PC-9 (cell line): ENCODE measurements at regions not wholly inside any gene's neighbourhood (a gene's known extent, or its start where the extent isn't known, plus 50 kb on each side); places are given as distances from the start of the nearest gene placed in this dataset.

Experiments used
- BruUV-seq: library from RNA; stranded (reverse); fragments of 400-500 nt; replicated peaks from 2 replicates; lab custom pipeline; 2021; lab: Mats Ljungman, UMichigan
- CTCF ChIA-PET: fragments of 300-600 bp; sonication (Branson Sonifier 250); formaldehyde crosslinking; loops from one replicate; lab custom pipeline; 2022; ENCODE audit warnings: antibody characterized with exemption; lab: Charles Lee
- POLR2A ChIA-PET: fragments of 300-600 bp; sonication (Branson Sonifier 250); formaldehyde crosslinking; loops from one replicate; lab custom pipeline; 2022; ENCODE audit warnings: antibody characterized with exemption; ENCODE audit not compliant: unreplicated experiment; lab: Charles Lee
- DNase-seq, 2 experiments: peaks; one replicate each; pipeline versions ENCODE4 v3.0.0 to v3.0.0-alpha.2; 2015 to 2022; ENCODE audit warnings: mixed read lengths in 1 of 2
- H2AFZ ChIP-seq: fragments of 200-600 bp; sonication (generic); 2 replicates; pipeline ENCODE4 v1.8.1; 2017; ENCODE audit warnings: antibody characterized with exemption
- H3F3A ChIP-seq: fragments of 200-600 bp; sonication (generic); 2 replicates; pipeline ENCODE4 v1.8.1; 2017; ENCODE audit warnings: antibody characterized with exemption, mild to moderate bottlenecking, low read depth; ENCODE audit not compliant: insufficient read depth
- H3K27ac ChIP-seq: fragments of 200-600 bp; sonication (generic); 2 replicates; pipeline ENCODE4 v1.6.1; 2016; ENCODE audit warnings: mixed run types
- H3K27me3 ChIP-seq: fragments of 200-600 bp; sonication (generic); 2 replicates; pipeline ENCODE4 v1.6.1; 2016; ENCODE audit warnings: low read depth, mixed run types; ENCODE audit not compliant: insufficient read depth
- H3K36me3 ChIP-seq: fragments of 200-600 bp; sonication (generic); 2 replicates; pipeline ENCODE4 v1.6.1; 2016; ENCODE audit warnings: low read depth, mixed run types
- H3K4me1 ChIP-seq: fragments of 200-600 bp; sonication (generic); replicated peaks from 2 replicates; pipeline ENCODE4 v1.6.1; 2016; ENCODE audit warnings: mixed run types; ENCODE audit not compliant: insufficient read depth
- H3K4me2 ChIP-seq: fragments of 200-600 bp; sonication (generic); 2 replicates; pipeline ENCODE4 v1.6.1; 2017; ENCODE audit warnings: mixed run types
- H3K4me3 ChIP-seq: fragments of 200-600 bp; sonication (generic); 2 replicates; pipeline ENCODE4 v1.6.1; 2016; ENCODE audit warnings: mixed run types
- H3K79me2 ChIP-seq: fragments of 200-600 bp; sonication (generic); 2 replicates; pipeline ENCODE4 v1.6.1; 2017; ENCODE audit warnings: low read depth, mixed run types
- H3K9me2 ChIP-seq: fragments of 200-600 bp; sonication (generic); 2 replicates; pipeline ENCODE4 v1.8.1; 2017; ENCODE audit warnings: mild to moderate bottlenecking; ENCODE audit not compliant: insufficient read depth
- H3K9me3 ChIP-seq: fragments of 200-600 bp; sonication (generic); 2 replicates; pipeline ENCODE4 v1.8.1; 2016; ENCODE audit warnings: low read depth; ENCODE audit not compliant: insufficient read depth
- H4K20me1 ChIP-seq: fragments of 200-600 bp; sonication (generic); 2 replicates; pipeline ENCODE4 v1.8.1; 2017; ENCODE audit not compliant: insufficient read depth
- CTCF ChIP-seq: fragments of 200-600 bp; sonication (generic); conservative IDR thresholded peaks from 2 replicates; pipeline ENCODE4 v1.6.1; 2017; ENCODE audit warnings: mixed run types, antibody characterized with exemption, mild to moderate bottlenecking, moderate library complexity
- EZH2 ChIP-seq: fragments of 200-600 bp; sonication (generic); IDR thresholded peaks from 2 replicates; pipeline ENCODE4 v1.8.0; 2017; ENCODE audit warnings: antibody characterized with exemption, low read depth
- intact Hi-C: fragments of 100-400 bp; cut with micrococcal nuclease; formaldehyde crosslinking; loops from one replicate; pipeline ENCODE4 v1.10.0; 2022; ENCODE audit not compliant: unreplicated experiment

GRCh38 chr11:69925366-69926196 lies 106.4 kb upstream of the FGF3 start:
- no TSS peak for BruUV-seq
- ChIA-PET CTCF (no interaction called here), POLR2A (no interaction called here)
- Histone ChIP-seq H3K27me3 (no peaks in the 10 kb centered on the region), H4K20me1 (no peaks in the 10 kb centered on the region), H3K36me3 (no peaks in the 10 kb centered on the region), H2AFZ (no peak overlapping the region), H3K4me1 (no peaks in the 10 kb centered on the region), H3K9me3 (no peaks in the 10 kb centered on the region), H3K4me3 (no peak overlapping the region), H3K9me2 (no peaks in the 10 kb centered on the region), H3F3A (no peaks in the 10 kb centered on the region), H3K27ac (no peak overlapping the region), H3K79me2 (no peaks in the 10 kb centered on the region), H3K4me2 (no peak overlapping the region)
- DNase-seq, result no peak
- TF ChIP-seq CTCF (no peak), EZH2 (no peak)
- intact Hi-C loops, result no loop called here

- H3K4me3 ChIP-seq, result no peak overlapping the region
- no peak overlapping the region for H3K27ac ChIP-seq
- no peak overlapping the region for H2AFZ ChIP-seq
- intact Hi-C loops, result no loop called here
- no peaks in the 10 kb centered on the region for H4K20me1 ChIP-seq
- no peaks in the 10 kb centered on the region for H3K27me3 ChIP-seq
- H3K9me3 ChIP-seq, result no peaks in the 10 kb centered on the region
- H3K4me2 ChIP-seq, result no peak overlapping the region
- H3K4me1 ChIP-seq, result no peaks in the 10 kb centered on the region
- H3K9me2 ChIP-seq, result no peaks in the 10 kb centered on the region
- H3F3A ChIP-seq, result no peaks in the 10 kb centered on the region
- no peaks in the 10 kb centered on the region for H3K79me2 ChIP-seq
- no peak for DNase-seq
- TF ChIP-seq CTCF (no peak), EZH2 (no peak)
- POLR2A ChIA-PET, result no interaction called here
- CTCF ChIA-PET, result interaction anchor here (0.5 kb wide), 1 partner anchor 236 kb away, joined by 3 read pairs; no protein-coding TSS in a partner anchor
- BruUV-seq, result no TSS peak
- H3K36me3 ChIP-seq, result no peaks in the 10 kb centered on the region
These were observed 107.3 kb upstream of the FGF3 start for GRCh38 chr11:69926376-69927050.

- BruUV-seq, result no TSS peak
- H3K4me2 ChIP-seq, result no peak overlapping the region
- no peaks in the 10 kb centered on the region for H3K79me2 ChIP-seq
- H3F3A ChIP-seq, result no peaks in the 10 kb centered on the region
- TF ChIP-seq CTCF (no peak), EZH2 (no peak)
- H2AFZ ChIP-seq, result no peak overlapping the region
- no peak overlapping the region for H3K27ac ChIP-seq
- no peaks in the 10 kb centered on the region for H3K9me2 ChIP-seq
- POLR2A ChIA-PET, result no interaction called here
- no peaks in the 10 kb centered on the region for H4K20me1 ChIP-seq
- peaks cover 11% of the 10 kb centered on the region for H3K4me1 ChIP-seq
- H3K9me3 ChIP-seq, result no peaks in the 10 kb centered on the region
- H3K36me3 ChIP-seq, result no peaks in the 10 kb centered on the region
- H3K4me3 ChIP-seq, result no peak overlapping the region
- DNase-seq, result no peak
- H3K27me3 ChIP-seq, result no peaks in the 10 kb centered on the region
- intact Hi-C loops, result no loop called here
- CTCF ChIA-PET, result no interaction called here
These were observed 108.9 kb upstream of the FGF3 start for GRCh38 chr11:69928121-69928520.
